Upper lobe of left lung (tissue), 4 donors: ENCODE measurements at regions not wholly inside any gene's neighbourhood (a gene's known extent, or its start where the extent isn't known, plus 50 kb on each side); places are given as distances from the start of the nearest gene placed in this dataset.

Source experiments
- EP300 ChIP-seq, 4 donors: sonication (generic); formaldehyde crosslinking; IDR thresholded peaks; one replicate each; pipeline ENCODE4 v1.5.1; 2017; ENCODE audit warnings: antibody characterized with exemption in 4 of 4, control low read depth in 2 of 4
- TF ChIP-seq, protein P1 (sequence below), 6 experiments: fragments of 450-650 bp in 4 of 6; fragments of 200-600 bp in 2 of 6; sonication (generic) in 2 of 6; IDR thresholded peaks; one replicate each; pipeline ENCODE4 v1.5.1; 2016 to 2019; ENCODE audit warnings: antibody characterized with exemption in 6 of 6

GRCh38 chr5:63473335-63473967 lies 488.8 kb downstream of the HTR1A start:
- TF ChIP-seq, protein P1, sequence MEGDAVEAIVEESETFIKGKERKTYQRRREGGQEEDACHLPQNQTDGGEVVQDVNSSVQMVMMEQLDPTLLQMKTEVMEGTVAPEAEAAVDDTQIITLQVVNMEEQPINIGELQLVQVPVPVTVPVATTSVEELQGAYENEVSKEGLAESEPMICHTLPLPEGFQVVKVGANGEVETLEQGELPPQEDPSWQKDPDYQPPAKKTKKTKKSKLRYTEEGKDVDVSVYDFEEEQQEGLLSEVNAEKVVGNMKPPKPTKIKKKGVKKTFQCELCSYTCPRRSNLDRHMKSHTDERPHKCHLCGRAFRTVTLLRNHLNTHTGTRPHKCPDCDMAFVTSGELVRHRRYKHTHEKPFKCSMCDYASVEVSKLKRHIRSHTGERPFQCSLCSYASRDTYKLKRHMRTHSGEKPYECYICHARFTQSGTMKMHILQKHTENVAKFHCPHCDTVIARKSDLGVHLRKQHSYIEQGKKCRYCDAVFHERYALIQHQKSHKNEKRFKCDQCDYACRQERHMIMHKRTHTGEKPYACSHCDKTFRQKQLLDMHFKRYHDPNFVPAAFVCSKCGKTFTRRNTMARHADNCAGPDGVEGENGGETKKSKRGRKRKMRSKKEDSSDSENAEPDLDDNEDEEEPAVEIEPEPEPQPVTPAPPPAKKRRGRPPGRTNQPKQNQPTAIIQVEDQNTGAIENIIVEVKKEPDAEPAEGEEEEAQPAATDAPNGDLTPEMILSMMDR (IDR thresholded peaks at IDR 0.05), result no peak
- no peak for TF ChIP-seq EP300 (IDR thresholded peaks at IDR 0.05)
